SK-N-SH treated with all-trans-retinoic acid at 6 μM for 48 hours (cell line): ENCODE measurements at regions not wholly inside any gene's neighbourhood (a gene's known extent, or its start where the extent isn't known, plus 50 kb on each side); places are given as distances from the start of the nearest gene placed in this dataset.

Experiments used
- ATAC-seq: fragments of 200-7000 bp; cut with Tn5 transposase; 3 replicates; pipeline ENCODE4 v1.9.1; 2020; ENCODE audit warnings: mild to moderate bottlenecking, moderate library complexity
- ARNTL ChIP-seq: fragments of 450-650 bp; formaldehyde crosslinking; IDR thresholded peaks from 2 replicates; pipeline ENCODE4 v1.5.0; 2020; ENCODE audit warnings: low read depth, mild to moderate bottlenecking, moderate library complexity, borderline replicate concordance
- BACH2 ChIP-seq: fragments of 250-450 bp; sonication (Bioruptor Pico); IDR thresholded peaks from 2 replicates; pipeline ENCODE4 v1.9.0; 2021; ENCODE audit warnings: mild to moderate bottlenecking, borderline replicate concordance
- CSDC2 ChIP-seq: fragments of 250-450 bp; sonication (Bioruptor Pico); IDR thresholded peaks from 2 replicates; pipeline ENCODE4 v1.5.0; 2020; ENCODE audit warnings: mild to moderate bottlenecking, moderate library complexity
- CSRNP3 ChIP-seq: fragments of 250-450 bp; sonication (Bioruptor Pico); IDR thresholded peaks from 2 replicates; pipeline ENCODE4 v1.5.1; 2021; ENCODE audit warnings: mild to moderate bottlenecking, moderate library complexity
- ESRRG ChIP-seq: fragments of 250-450 bp; sonication (Bioruptor Pico); IDR thresholded peaks from 2 replicates; pipeline ENCODE4 v1.6.1; 2021; ENCODE audit warnings: mild to moderate bottlenecking
- ISL1 ChIP-seq: fragments of 250-450 bp; sonication (Bioruptor Pico); IDR thresholded peaks from 2 replicates; pipeline ENCODE4 v2.1.2; 2022; ENCODE audit warnings: mild to moderate bottlenecking, moderate library complexity
- OSR1 ChIP-seq: fragments of 250-450 bp; sonication (Bioruptor Pico); IDR thresholded peaks from 2 replicates; pipeline ENCODE4 v1.8.0; 2022; ENCODE audit warnings: moderate library complexity, mild to moderate bottlenecking, inconsistent platforms
- PPARA ChIP-seq: fragments of 250-450 bp; sonication (Bioruptor Pico); IDR thresholded peaks from 2 replicates; pipeline ENCODE4 v1.5.0; 2020; ENCODE audit warnings: mild to moderate bottlenecking, borderline replicate concordance
- RARB ChIP-seq: fragments of 250-450 bp; sonication (Bioruptor Pico); IDR thresholded peaks from 2 replicates; pipeline ENCODE4 v1.8.0; 2021; ENCODE audit warnings: mild to moderate bottlenecking, moderate library complexity
- TCF4 ChIP-seq: fragments of 250-450 bp; sonication (Bioruptor Pico); IDR thresholded peaks from 2 replicates; pipeline ENCODE4 v1.8.0; 2021; ENCODE audit warnings: mild to moderate bottlenecking, moderate library complexity, borderline replicate concordance
- TOX ChIP-seq: fragments of 250-450 bp; sonication (Bioruptor Pico); IDR thresholded peaks from 2 replicates; pipeline ENCODE4 v1.8.0; 2021; ENCODE audit warnings: mild to moderate bottlenecking, moderate library complexity, borderline replicate concordance
- ZFP3 ChIP-seq: fragments of 250-450 bp; sonication (Bioruptor Pico); IDR thresholded peaks from 2 replicates; pipeline ENCODE4 v1.5.0; 2020; ENCODE audit warnings: mild to moderate bottlenecking, moderate library complexity
- ZFP30 ChIP-seq: fragments of 450-650 bp; formaldehyde crosslinking; IDR thresholded peaks from 2 replicates; pipeline ENCODE4 v1.5.0; 2022; ENCODE audit warnings: mild to moderate bottlenecking, moderate library complexity
- TF ChIP-seq, protein P1 (sequence below): fragments of 250-450 bp; sonication (Bioruptor Pico); IDR thresholded peaks from 2 replicates; pipeline ENCODE4 v1.8.0; 2021; ENCODE audit warnings: low read depth, mild to moderate bottlenecking, moderate library complexity, borderline replicate concordance
- TF ChIP-seq, protein P2 (sequence below): fragments of 250-450 bp; sonication (Bioruptor Pico); IDR thresholded peaks from 2 replicates; pipeline ENCODE4 v1.5.0; 2020; ENCODE audit warnings: mild to moderate bottlenecking, moderate library complexity
- TF ChIP-seq, protein P3 (sequence below): fragments of 250-450 bp; sonication (Bioruptor Pico); IDR thresholded peaks from 2 replicates; pipeline ENCODE4 v1.5.1; 2020; ENCODE audit warnings: low read depth, mild to moderate bottlenecking, moderate library complexity

DNA sequence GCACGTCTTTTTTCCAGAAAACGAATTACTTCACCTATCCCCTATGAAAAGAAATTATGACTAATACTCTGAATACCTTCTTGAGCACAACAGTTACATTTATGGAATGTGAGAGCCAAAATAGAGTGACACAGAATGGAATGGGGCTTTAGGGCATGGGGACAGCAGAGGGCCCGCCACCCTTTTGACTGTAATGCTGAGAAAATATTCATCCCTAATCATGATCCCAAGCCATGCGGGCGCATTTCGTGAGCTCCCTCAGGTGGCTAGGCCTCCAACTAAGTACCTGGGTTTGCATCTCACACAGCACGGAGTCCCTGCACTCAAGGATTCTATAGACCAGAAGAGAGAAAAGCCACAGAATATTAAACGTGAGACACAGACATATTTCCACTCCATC, 212.6 kb downstream of the SOD2 start:
- no peak for TF ChIP-seq PPARA (CRISPR knock-in tag)
- no peak for TF ChIP-seq ZFP30 (CRISPR knock-in tag)
- no peak for TF ChIP-seq RARB (CRISPR knock-in tag)
- no peak for TF ChIP-seq TOX (CRISPR knock-in tag)
- no peak for TF ChIP-seq CSDC2 (CRISPR knock-in tag)
- no peak for TF ChIP-seq ESRRG (CRISPR knock-in tag)
- TF ChIP-seq BACH2 (CRISPR knock-in tag), result no peak
- no peak for TF ChIP-seq TCF4 (CRISPR knock-in tag)
- no peak for ATAC-seq

- TF ChIP-seq TOX (CRISPR knock-in tag) (no peak), ZFP30 (CRISPR knock-in tag) (no peak), ISL1 (no peak), ARNTL (CRISPR knock-in tag) (no peak), BACH2 (CRISPR knock-in tag) (no peak), OSR1 (CRISPR knock-in tag) (no peak), PPARA (CRISPR knock-in tag) (no peak), ZFP3 (CRISPR knock-in tag) (no peak), CSRNP3 (CRISPR knock-in tag) (no peak), RARB (CRISPR knock-in tag) (no peak)
- TF ChIP-seq, protein P1, sequence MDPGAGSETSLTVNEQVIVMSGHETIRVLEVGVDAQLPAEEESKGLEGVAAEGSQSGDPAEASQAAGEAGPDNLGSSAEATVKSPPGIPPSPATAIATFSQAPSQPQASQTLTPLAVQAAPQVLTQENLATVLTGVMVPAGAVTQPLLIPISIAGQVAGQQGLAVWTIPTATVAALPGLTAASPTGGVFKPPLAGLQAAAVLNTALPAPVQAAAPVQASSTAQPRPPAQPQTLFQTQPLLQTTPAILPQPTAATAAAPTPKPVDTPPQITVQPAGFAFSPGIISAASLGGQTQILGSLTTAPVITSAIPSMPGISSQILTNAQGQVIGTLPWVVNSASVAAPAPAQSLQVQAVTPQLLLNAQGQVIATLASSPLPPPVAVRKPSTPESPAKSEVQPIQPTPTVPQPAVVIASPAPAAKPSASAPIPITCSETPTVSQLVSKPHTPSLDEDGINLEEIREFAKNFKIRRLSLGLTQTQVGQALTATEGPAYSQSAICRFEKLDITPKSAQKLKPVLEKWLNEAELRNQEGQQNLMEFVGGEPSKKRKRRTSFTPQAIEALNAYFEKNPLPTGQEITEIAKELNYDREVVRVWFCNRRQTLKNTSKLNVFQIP (CRISPR knock-in tag), result no peak
- TF ChIP-seq, protein P2, sequence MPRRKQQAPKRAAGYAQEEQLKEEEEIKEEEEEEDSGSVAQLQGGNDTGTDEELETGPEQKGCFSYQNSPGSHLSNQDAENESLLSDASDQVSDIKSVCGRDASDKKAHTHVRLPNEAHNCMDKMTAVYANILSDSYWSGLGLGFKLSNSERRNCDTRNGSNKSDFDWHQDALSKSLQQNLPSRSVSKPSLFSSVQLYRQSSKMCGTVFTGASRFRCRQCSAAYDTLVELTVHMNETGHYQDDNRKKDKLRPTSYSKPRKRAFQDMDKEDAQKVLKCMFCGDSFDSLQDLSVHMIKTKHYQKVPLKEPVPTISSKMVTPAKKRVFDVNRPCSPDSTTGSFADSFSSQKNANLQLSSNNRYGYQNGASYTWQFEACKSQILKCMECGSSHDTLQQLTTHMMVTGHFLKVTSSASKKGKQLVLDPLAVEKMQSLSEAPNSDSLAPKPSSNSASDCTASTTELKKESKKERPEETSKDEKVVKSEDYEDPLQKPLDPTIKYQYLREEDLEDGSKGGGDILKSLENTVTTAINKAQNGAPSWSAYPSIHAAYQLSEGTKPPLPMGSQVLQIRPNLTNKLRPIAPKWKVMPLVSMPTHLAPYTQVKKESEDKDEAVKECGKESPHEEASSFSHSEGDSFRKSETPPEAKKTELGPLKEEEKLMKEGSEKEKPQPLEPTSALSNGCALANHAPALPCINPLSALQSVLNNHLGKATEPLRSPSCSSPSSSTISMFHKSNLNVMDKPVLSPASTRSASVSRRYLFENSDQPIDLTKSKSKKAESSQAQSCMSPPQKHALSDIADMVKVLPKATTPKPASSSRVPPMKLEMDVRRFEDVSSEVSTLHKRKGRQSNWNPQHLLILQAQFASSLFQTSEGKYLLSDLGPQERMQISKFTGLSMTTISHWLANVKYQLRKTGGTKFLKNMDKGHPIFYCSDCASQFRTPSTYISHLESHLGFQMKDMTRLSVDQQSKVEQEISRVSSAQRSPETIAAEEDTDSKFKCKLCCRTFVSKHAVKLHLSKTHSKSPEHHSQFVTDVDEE (CRISPR knock-in tag), result no peak
- TF ChIP-seq, protein P3, sequence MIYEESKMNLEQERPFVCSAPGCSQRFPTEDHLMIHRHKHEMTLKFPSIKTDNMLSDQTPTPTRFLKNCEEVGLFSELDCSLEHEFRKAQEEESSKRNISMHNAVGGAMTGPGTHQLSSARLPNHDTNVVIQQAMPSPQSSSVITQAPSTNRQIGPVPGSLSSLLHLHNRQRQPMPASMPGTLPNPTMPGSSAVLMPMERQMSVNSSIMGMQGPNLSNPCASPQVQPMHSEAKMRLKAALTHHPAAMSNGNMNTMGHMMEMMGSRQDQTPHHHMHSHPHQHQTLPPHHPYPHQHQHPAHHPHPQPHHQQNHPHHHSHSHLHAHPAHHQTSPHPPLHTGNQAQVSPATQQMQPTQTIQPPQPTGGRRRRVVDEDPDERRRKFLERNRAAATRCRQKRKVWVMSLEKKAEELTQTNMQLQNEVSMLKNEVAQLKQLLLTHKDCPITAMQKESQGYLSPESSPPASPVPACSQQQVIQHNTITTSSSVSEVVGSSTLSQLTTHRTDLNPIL (CRISPR knock-in tag), result no peak
- ATAC-seq, result no peak
Observed at GRCh38 chr6:159479146-159479545, 213.9 kb downstream of the SOD2 start.

DNA sequence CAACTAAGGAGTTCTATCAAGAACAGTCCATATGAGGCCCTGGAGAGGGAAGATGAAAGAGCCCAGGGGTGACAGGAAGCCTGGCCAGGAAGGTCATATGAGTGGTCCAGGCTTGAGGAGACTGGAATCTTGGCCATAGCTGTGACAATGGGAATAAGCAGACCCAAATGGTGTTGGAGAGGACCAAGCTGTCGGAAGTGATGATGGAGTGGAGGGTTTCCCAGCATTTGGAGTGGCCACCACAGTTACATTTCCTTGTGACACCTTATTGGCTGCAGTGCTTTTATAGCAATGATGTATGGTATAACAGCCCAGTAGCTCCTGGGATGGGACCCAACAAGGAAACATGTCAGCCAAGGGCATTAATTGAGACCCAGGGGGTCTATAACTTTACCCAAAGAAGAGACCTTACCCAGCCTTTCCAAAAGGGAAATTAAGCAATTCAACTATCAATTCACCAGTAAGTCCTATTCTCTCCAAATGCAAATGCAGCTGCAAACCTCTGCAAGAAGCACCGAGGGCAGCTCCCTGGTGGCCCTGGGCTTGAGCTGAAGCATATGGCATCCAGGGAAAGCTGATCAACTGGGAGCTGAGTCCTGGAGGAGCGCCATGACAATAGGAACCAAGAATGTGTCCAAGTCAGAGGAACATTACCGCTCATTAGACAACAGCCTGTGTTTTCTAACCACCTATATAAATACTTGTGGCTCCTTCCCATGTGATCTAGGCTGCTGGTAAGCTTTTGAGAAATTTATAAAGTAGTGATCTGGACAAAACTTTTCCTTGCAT, 219.4 kb downstream of the SOD2 start:
- no peak for ATAC-seq
- TF ChIP-seq RARB (CRISPR knock-in tag) (no peak), ARNTL (CRISPR knock-in tag) (no peak), ZFP30 (CRISPR knock-in tag) (no peak)
- TF ChIP-seq, protein P2 (CRISPR knock-in tag), result no peak
- TF ChIP-seq, all 23 proteins: peak for 0
